CD4-positive, alpha-beta T cell treated with Interleukin-17A for 4 hours (primary cell): ENCODE measurements at regions not wholly inside any gene's neighbourhood (a gene's known extent, or its start where the extent isn't known, plus 50 kb on each side); places are given as distances from the start of the nearest gene placed in this dataset.

Source experiments
- DNase-seq: peaks from one replicate; pipeline ENCODE4 v3.0.0-alpha.2; 2020; ENCODE audit warnings: mixed read lengths

- no peak for DNase-seq
Measured at GRCh38 chr2:134128746-134129145, 125.1 kb upstream of the MGAT5 start.

GRCh38 chr2:134129900-134130537, 123.9 kb upstream of the MGAT5 start:
- DNase-seq, result no peak

GRCh38 chr2:134131681-134132489, 122.0 kb upstream of the MGAT5 start:
- no peak for DNase-seq

- DNase-seq, result no peak
Measured at GRCh38 chr2:134132490-134132857, 121.4 kb upstream of the MGAT5 start.

- no peak for DNase-seq
Measured at GRCh38 chr2:134133622-134134312, 120.1 kb upstream of the MGAT5 start.

GRCh38 chr2:134134313-134134706, 119.6 kb upstream of the MGAT5 start:
- DNase-seq, result no peak

- DNase-seq, result no peak
Measured at GRCh38 chr2:134134827-134135226, 119.0 kb upstream of the MGAT5 start.

GRCh38 chr2:134135793-134136192, 118.1 kb upstream of the MGAT5 start:
- DNase-seq, result no peak

- DNase-seq, result no peak
Measured at GRCh38 chr2:134136731-134137130, 117.1 kb upstream of the MGAT5 start.

- no peak for DNase-seq
Measured at GRCh38 chr2:134137182-134137611, 116.7 kb upstream of the MGAT5 start.

- no peak for DNase-seq
Measured at GRCh38 chr2:134138115-134138514, 115.8 kb upstream of the MGAT5 start.

GRCh38 chr2:134139611-134140010, 114.3 kb upstream of the MGAT5 start:
- no peak for DNase-seq

- no peak for DNase-seq
Measured at GRCh38 chr2:134140251-134140661, 113.6 kb upstream of the MGAT5 start.

- no peak for DNase-seq
Measured at GRCh38 chr2:134141598-134142340, 112.1 kb upstream of the MGAT5 start.

- no peak for DNase-seq
Measured at GRCh38 chr2:134142341-134142738, 111.5 kb upstream of the MGAT5 start.

- no peak for DNase-seq
Measured at GRCh38 chr2:134142903-134143302, 111.0 kb upstream of the MGAT5 start.

GRCh38 chr2:134143568-134143967, 110.3 kb upstream of the MGAT5 start:
- DNase-seq, result no peak

- DNase-seq, result no peak
Measured at GRCh38 chr2:134144081-134144596, 109.7 kb upstream of the MGAT5 start.

GRCh38 chr2:134144651-134145050, 109.2 kb upstream of the MGAT5 start:
- no peak for DNase-seq

GRCh38 chr2:134145519-134145918, 108.4 kb upstream of the MGAT5 start:
- no peak for DNase-seq

GRCh38 chr2:134146161-134146560, 107.7 kb upstream of the MGAT5 start:
- DNase-seq, result no peak

GRCh38 chr2:134146620-134147019, 107.3 kb upstream of the MGAT5 start:
- DNase-seq, result no peak

GRCh38 chr2:134148172-134148571, 105.7 kb upstream of the MGAT5 start:
- DNase-seq, result no peak
